Mammary epithelial cell (primary cell): ENCODE measurements at regions not wholly inside any gene's neighbourhood (a gene's known extent, or its start where the extent isn't known, plus 50 kb on each side); places are given as distances from the start of the nearest gene placed in this dataset.

Experiments used
- EZH2 ChIP-seq: IDR thresholded peaks from 2 replicates; pipeline ENCODE4 v1.6.1; 2012; ENCODE audit warnings: low read length, inconsistent platforms, borderline replicate concordance
- TF ChIP-seq, protein P1 (sequence below), 2 donors: IDR thresholded peaks in 1 of 2; conservative IDR thresholded peaks in 1 of 2; 2 replicates each; pipeline ENCODE4 v1.5.1; 2011 to 2012; ENCODE audit warnings: inconsistent platforms in 2 of 2, low read length in 2 of 2, mild to moderate bottlenecking in 2 of 2, control low read depth in 1 of 2, low read depth in 1 of 2; ENCODE audit not compliant: insufficient read depth in 1 of 2; ENCODE audit errors: extremely low read depth in 1 of 2

DNA sequence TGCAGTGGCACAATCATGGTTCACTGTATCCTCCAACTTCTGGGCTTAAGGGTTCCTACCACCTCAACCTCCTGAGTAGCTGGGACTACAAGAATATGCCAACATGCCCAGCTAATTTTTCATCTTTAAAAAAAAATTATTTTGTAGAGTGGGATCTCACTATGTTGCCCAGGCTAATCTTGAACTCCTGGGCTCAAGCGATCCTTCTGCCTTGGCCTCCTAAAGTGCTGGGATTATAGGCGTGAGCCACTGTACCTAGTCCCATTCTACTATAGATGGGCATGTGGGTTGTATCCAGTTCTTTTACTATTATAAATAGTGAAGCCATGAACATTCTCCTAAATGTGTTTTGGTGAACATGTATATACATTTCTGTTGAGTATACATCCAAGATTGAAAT lies 57.9 kb upstream of the PAXBP1 start:
- TF ChIP-seq, protein P1, sequence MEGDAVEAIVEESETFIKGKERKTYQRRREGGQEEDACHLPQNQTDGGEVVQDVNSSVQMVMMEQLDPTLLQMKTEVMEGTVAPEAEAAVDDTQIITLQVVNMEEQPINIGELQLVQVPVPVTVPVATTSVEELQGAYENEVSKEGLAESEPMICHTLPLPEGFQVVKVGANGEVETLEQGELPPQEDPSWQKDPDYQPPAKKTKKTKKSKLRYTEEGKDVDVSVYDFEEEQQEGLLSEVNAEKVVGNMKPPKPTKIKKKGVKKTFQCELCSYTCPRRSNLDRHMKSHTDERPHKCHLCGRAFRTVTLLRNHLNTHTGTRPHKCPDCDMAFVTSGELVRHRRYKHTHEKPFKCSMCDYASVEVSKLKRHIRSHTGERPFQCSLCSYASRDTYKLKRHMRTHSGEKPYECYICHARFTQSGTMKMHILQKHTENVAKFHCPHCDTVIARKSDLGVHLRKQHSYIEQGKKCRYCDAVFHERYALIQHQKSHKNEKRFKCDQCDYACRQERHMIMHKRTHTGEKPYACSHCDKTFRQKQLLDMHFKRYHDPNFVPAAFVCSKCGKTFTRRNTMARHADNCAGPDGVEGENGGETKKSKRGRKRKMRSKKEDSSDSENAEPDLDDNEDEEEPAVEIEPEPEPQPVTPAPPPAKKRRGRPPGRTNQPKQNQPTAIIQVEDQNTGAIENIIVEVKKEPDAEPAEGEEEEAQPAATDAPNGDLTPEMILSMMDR (conservative IDR thresholded peaks at IDR 0.05 in 1 of 2, IDR thresholded peaks at IDR 0.05 in 1 of 2; ENCODE audit: extremely low read depth in 1 of 2, insufficient read depth in 1 of 2, low read depth in 1 of 2, low read length in 2 of 2) = no peak
- no peak for TF ChIP-seq EZH2
